ENCODE measurements at regions not wholly inside any gene's neighbourhood (a gene's known extent, or its start where the extent isn't known, plus 50 kb on each side); places are given as distances from the start of the nearest gene placed in this dataset.

GRCh38 chr11:104620991-104621390, 277.3 kb downstream of the CASP12 start:
- Histone ChIP-seq H3K36me3 (no peaks in the 10 kb centered on the region), H3K27ac (no peak overlapping the region), H3K9me3 (no peaks in the 10 kb centered on the region), H3K4me3 (no peak overlapping the region), H3K4me1 (no peaks in the 10 kb centered on the region), H3K27me3 (no peaks in the 10 kb centered on the region)
- intact Hi-C loops (cut with DNase I), result no loop called here
- no peak for DNase-seq
- ATAC-seq, result no peak
- no peak for TF ChIP-seq CTCF (IDR thresholded peaks at IDR 0.05)

GRCh38 chr11:104619751-104620150, 278.5 kb downstream of the CASP12 start:
- Histone ChIP-seq H3K27ac (no peak overlapping the region), H3K9me3 (no peaks in the 10 kb centered on the region), H3K36me3 (no peaks in the 10 kb centered on the region), H3K4me1 (no peaks in the 10 kb centered on the region), H3K4me3 (no peak overlapping the region), H3K27me3 (no peaks in the 10 kb centered on the region)
- no peak for TF ChIP-seq CTCF (IDR thresholded peaks at IDR 0.05)
- intact Hi-C loops (cut with DNase I), result no loop called here
- no peak for ATAC-seq
- no peak for DNase-seq

- Histone ChIP-seq H3K27me3 (no peaks in the 10 kb centered on the region), H3K36me3 (no peaks in the 10 kb centered on the region), H3K9me3 (no peaks in the 10 kb centered on the region), H3K4me3 (no peak overlapping the region), H3K27ac (peak overlapping the region; percentile 14), H3K4me1 (no peaks in the 10 kb centered on the region)
- TF ChIP-seq CTCF (IDR thresholded peaks at IDR 0.05), result no peak
- DNase-seq (no peak), ATAC-seq (no peak)
- intact Hi-C loops (cut with DNase I), result no loop called here
Measured at GRCh38 chr11:104618954-104619353, 279.3 kb downstream of the CASP12 start.

GRCh38 chr11:104614961-104615360, 283.3 kb downstream of the CASP12 start:
- no peak for ATAC-seq

GRCh38 chr11:104614117-104614680, 284.1 kb downstream of the CASP12 start:
- Histone ChIP-seq H3K4me3 (no peak overlapping the region), H3K27ac (no peak overlapping the region), H3K4me1 (peaks cover 11% of the 10 kb centered on the region), H3K36me3 (no peaks in the 10 kb centered on the region), H3K27me3 (no peaks in the 10 kb centered on the region), H3K9me3 (no peaks in the 10 kb centered on the region)
- no peak for DNase-seq
- ATAC-seq, result no peak
- intact Hi-C loops (cut with DNase I), result no loop called here
- TF ChIP-seq CTCF (IDR thresholded peaks at IDR 0.05), result no peak

More at GRCh38 chr11:104614961-104615360, 283.3 kb downstream of the CASP12 start:
- H3K27ac ChIP-seq, result no peak overlapping the region
- H3K27me3 ChIP-seq, result no peaks in the 10 kb centered on the region
- no peaks in the 10 kb centered on the region for H3K9me3 ChIP-seq
- no peaks in the 10 kb centered on the region for H3K36me3 ChIP-seq
- intact Hi-C loops (cut with DNase I), result no loop called here
- H3K4me3 ChIP-seq, result no peak overlapping the region
- no peak for TF ChIP-seq CTCF (IDR thresholded peaks at IDR 0.05)
- DNase-seq, result no peak
- H3K4me1 ChIP-seq, result peaks cover 3% of the 10 kb centered on the region

GRCh38 chr11:104610635-104611034, 287.6 kb downstream of the CASP12 start:
- no peaks in the 10 kb centered on the region for H3K36me3 ChIP-seq
- peaks cover 11% of the 10 kb centered on the region for H3K4me1 ChIP-seq
- ATAC-seq, result no peak
- H3K4me3 ChIP-seq, result no peak overlapping the region
- intact Hi-C loops (cut with DNase I), result no loop called here
- no peaks in the 10 kb centered on the region for H3K27me3 ChIP-seq
- H3K9me3 ChIP-seq, result no peaks in the 10 kb centered on the region
- no peak for DNase-seq
- H3K27ac ChIP-seq, result no peak overlapping the region
- TF ChIP-seq CTCF (IDR thresholded peaks at IDR 0.05), result no peak
